NCI-H446 treated with DMSO at 0.1 percent for 48 hours (cell line): ENCODE measurements at regions not wholly inside any gene's neighbourhood (a gene's known extent, or its start where the extent isn't known, plus 50 kb on each side); places are given as distances from the start of the nearest gene placed in this dataset.

Experiments
- DNase-seq: peaks from one replicate; lab custom pipeline; 2025; lab: John Stamatoyannopoulos, UW

GRCh38 chr4:104418286-104418685 lies 76.4 kb downstream of the CXXC4 start:
- no peak for DNase-seq

- no peak for DNase-seq
Measured at GRCh38 chr4:104417357-104417882, 77.3 kb downstream of the CXXC4 start.

GRCh38 chr4:104416725-104417356 lies 77.9 kb downstream of the CXXC4 start:
- DNase-seq = no peak

- peak; percentile 18 for DNase-seq
Measured at GRCh38 chr4:104413487-104413886, 81.2 kb downstream of the CXXC4 start.

- no peak for DNase-seq
Measured at GRCh38 chr4:104412344-104412743, 82.3 kb downstream of the CXXC4 start.

GRCh38 chr4:104411502-104411901 lies 83.2 kb downstream of the CXXC4 start:
- no peak for DNase-seq

GRCh38 chr4:104408878-104409277 lies 85.8 kb downstream of the CXXC4 start:
- DNase-seq = no peak

GRCh38 chr4:104404361-104404760 lies 90.3 kb downstream of the CXXC4 start:
- DNase-seq = no peak

- DNase-seq = no peak
Measured at GRCh38 chr4:104395168-104395614, 99.5 kb downstream of the CXXC4 start.

- DNase-seq = no peak
Measured at GRCh38 chr4:104394406-104395167, 100.1 kb downstream of the CXXC4 start.

- DNase-seq = no peak
Measured at GRCh38 chr4:104393655-104394324, 100.9 kb downstream of the CXXC4 start.

GRCh38 chr4:104385713-104386112 lies 109.0 kb downstream of the CXXC4 start:
- no peak for DNase-seq

- no peak for DNase-seq
Measured at GRCh38 chr4:104382961-104383360, 111.7 kb downstream of the CXXC4 start.

- DNase-seq = no peak
Measured at GRCh38 chr4:104381729-104382128, 113.0 kb downstream of the CXXC4 start.

GRCh38 chr4:104365618-104366017 lies 129.1 kb downstream of the CXXC4 start:
- no peak for DNase-seq

GRCh38 chr4:104353481-104353880 lies 141.2 kb downstream of the CXXC4 start:
- DNase-seq = no peak

- no peak for DNase-seq
Measured at GRCh38 chr4:104352211-104352610, 142.5 kb downstream of the CXXC4 start.

- DNase-seq = no peak
Measured at GRCh38 chr4:104351706-104352105, 143.0 kb downstream of the CXXC4 start.

- no peak for DNase-seq
Measured at GRCh38 chr4:104345598-104346242, 149.0 kb downstream of the CXXC4 start.

- no peak for DNase-seq
Measured at GRCh38 chr4:104344342-104344980, 150.2 kb downstream of the CXXC4 start.

- DNase-seq = no peak
Measured at GRCh38 chr4:104334410-104334809, 160.3 kb downstream of the CXXC4 start.
